ENCODE measurements at regions not wholly inside any gene's neighbourhood (a gene's known extent, or its start where the extent isn't known, plus 50 kb on each side); places are given as distances from the start of the nearest gene placed in this dataset.
"Not testable (repeated sequence)": the region's sequence is repeated elsewhere in the genome, so short reads cannot be mapped to it uniquely, and the experiment has no call there.

DNA sequence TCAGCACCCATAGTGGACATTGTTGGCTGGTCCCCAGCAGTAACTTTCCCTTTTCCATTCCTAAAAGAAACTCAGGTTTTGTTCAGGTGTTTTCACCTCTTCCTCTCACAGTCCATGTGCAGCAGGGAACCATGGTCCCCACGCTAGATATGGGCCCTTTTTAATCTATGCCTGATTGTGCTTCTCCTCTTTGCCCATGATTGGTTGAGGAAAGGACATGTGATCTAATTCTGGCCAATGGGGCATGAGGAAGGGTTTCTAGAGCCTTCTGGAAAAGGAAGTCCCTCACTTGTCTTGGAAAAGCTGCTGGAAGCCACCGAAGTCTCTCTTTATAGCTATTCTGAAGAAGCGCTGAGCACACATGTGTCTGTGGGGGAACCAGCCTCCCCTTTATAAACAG is 330.7 kb downstream of the ACTR3B start:
- DNase-seq = no peak

DNA sequence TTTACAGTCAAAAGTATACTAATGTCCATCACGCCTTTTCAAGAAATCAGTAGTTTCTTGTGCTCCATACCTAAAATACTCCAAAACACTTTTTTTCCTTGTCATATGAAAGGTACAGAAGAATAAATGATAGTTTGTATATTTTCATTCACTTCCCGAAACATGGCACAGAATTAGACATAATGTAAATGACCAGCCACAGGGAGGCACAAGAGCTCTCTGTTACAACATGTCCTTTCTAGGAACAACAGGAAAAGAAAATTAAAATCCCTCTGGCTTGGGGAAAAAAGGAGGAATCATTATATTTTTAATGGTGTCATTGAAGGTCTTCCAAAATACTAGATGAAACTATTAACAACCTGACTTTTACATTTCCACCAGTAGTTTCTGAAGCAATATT is 331.2 kb downstream of the ACTR3B start:
- DNase-seq = no peak

DNA sequence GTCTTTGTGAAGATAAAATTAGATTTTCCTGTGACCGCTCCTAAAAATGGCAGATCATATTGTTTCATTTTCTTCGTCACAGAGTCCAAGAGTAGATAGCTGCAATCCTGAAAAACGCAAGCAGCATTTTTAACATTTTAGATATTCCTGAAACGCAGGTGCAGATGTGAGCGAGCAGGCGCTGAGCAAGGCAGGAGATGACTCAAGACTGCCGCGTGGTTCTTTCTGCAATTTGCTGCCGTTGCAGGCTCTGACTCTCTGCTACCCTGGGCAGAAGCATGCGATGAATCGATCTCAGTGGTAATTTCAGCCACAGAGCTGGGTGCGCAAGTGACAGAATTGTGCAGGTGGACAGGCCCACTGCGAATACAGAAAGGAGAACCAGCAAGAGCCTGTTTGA is 331.9 kb downstream of the ACTR3B start:
- DNase-seq = no peak

DNA sequence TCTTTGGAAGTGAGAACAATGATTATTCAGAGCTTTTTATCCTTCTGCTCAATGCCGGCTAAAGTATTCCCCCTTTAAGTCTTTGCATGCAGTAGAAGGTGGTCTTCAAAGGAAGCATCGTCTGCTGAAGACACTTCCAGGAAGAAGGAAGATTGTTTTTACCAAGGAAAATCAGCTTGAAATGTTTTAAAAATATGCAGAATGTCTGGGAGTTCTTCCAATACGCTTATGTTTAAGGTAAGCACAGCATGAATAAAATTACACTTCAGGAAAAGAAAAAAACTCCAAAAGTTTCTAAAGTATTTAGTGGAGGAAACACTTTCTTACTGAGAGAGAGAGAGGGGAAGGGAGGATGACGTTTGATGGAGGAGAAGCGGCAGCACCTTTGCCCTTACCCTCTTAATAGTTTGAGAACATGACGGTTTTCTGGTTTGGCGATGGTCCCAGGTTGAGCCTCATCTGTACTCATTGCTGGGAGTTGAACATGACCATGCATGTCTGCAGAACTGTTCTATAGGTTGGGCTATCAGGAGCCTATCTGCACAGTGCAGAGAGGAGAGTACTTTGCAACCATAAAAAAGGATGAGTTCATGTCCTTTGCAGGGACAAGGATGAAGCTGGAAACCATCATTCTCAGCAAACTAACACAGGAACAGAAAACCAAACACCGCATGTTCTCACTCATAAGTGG is 338.1 kb downstream of the ACTR3B start:
- DNase-seq = no peak

DNA sequence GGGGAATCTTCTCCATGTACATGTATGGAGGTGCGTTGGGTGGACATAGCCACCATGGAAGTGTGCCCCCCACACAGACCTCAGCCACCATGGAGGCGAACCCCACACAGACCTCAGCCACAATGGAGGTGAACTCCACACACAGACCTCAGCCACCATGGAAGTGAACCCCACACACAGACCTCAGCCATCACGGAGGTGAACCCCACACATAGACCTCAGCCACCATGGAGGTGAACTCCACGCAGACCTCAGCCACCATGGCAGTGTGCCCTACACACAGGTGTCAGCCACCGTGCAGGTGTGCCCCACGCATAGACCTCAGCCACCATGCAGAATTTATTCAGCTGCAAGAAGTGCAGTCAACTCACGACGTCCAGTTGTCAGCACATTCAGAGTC is 339.7 kb downstream of the ACTR3B start:
- no peak for DNase-seq

DNA sequence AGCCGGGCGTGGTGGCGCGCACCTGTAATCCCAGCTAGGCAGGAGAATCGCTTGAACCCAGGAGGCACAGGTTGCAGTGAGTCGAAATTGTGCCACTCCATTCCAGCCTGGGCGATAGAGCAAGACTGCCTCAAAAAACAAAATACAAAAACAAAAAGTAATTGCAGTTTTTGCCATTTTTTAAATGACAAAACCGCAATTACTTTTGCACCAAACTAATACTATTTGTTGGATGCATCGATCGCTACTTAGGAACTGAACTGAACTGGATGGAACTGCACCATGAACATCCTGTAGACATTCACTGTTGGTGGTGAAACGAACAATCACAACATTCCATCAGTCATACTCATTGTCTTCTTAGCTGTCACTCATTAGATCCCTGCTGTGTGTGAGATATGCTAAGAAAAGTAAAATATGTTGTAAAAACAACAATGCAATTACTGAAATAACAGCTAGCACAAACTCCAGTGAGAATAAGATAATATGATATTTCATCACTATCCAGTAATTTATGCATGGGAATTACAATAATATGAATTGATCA is 341.2 kb downstream of the ACTR3B start:
- DNase-seq = no peak

DNA sequence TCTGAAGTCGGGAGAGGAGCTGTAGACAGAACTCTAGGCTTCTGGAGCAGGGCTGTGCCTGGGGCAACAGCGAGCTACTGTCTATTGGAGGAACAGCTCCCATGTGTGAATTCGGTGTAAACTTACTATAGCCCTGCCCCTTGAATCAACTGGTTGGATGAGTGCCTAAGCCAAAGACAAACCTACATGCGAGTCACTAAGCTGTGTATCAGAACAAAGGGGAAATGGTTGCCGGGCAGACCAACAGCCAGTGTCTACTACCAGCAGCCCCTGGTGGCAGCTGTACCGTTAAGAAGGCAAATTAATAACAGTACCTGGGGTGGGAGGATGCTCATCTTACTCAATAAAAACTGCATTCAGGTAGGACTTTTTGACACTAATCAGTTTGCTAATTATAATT is 343.6 kb downstream of the ACTR3B start:
- DNase-seq = no peak

DNA sequence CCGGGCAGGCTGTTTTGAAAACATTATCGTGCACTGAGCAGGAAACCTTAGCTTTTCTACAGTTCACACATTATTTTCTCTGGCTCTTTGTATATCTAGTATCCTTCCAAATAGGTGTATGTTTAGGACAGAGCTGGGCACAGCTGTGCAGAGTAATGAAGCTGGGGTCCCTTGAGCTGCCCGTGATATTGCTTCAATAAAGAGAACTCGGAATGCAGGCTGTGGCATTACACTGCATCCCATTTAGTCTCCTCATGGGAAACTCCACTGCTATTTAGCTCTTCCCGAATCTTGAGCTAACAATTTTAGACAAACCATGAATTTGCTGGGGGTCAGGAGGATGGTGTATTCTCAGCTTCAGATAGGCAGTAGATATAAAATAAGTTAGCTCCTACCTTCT is 348.3 kb downstream of the ACTR3B start:
- DNase-seq = no peak

DNA sequence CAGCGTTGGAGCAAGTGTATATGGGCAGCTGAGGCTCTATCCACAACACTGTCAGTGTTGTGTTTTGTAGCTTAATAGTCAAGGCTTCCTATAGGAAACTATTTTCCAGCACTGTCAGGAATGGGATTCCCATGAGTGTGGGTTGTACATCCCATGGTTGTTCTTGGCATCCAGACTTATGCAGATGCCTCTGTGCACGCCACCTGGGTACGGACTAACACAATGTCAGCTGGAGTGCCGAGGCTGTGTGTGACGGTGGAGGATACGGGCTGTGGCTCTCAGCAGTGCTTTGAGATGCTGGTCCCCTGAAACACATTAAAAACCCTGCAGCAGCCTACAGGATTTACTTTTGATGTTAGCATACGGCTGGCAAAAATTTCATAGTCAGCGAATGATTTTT is 350.0 kb downstream of the ACTR3B start:
- DNase-seq = no peak

DNA sequence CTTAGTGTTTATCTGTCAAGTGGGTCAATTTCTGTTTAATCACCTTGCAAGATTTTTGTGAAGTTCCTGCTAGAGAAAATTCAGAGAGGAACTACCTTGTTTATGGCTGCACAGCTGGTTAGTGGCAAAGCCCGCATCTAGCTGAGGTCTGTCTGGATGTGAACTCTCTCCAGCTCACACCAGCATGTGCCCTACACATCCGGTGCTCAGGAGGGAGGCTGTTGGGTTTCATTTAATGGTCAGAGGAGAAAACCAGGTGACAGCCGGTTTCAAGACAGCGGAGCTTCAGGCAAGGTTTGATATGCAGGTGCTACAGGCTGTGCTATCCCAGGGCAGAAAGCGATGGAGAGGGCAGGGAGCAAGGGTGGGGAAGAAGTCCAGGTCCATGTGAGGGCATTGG is 351.1 kb downstream of the ACTR3B start:
- DNase-seq = no peak

DNA sequence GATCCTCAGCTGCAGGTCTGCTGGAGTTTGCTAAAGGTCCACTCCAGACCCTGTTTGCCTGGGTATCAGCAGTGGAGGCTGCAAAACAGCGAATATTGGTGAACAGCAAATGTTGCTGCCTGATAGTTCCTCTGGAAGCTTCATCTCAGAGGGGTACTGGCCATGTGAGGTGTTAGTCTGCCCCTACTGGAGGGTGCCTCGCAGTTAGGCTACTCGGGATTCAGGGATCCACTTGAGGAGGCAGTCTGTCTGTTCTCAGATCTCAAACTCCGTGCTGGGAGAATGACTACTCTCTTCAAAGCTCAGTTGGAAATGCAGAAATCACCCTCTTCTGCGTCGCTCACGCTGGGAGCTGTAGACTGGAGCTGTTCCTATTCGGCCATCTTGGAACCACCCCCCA is 362.7 kb downstream of the ACTR3B start:
- not testable (repeated sequence) for DNase-seq

DNA sequence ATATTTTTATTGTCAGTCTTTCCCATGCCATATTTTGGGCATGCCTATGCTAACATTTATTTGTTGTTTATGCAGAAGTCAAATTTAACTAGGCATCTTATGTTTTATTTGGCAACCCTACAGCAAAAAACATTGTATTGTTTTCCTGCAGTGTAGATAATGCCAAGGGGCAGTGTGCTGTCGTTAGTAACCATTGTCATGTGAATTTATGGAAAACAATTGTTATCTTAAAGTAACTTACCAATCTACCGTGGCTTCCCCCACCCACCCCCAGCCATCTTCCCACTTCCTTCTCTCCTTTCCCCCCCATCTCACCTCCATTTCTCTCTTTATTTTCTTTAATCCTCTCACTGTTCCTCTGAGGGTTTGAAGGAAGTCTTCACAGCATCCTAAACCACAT is 370.5 kb downstream of the ACTR3B start:
- DNase-seq = no peak

DNA sequence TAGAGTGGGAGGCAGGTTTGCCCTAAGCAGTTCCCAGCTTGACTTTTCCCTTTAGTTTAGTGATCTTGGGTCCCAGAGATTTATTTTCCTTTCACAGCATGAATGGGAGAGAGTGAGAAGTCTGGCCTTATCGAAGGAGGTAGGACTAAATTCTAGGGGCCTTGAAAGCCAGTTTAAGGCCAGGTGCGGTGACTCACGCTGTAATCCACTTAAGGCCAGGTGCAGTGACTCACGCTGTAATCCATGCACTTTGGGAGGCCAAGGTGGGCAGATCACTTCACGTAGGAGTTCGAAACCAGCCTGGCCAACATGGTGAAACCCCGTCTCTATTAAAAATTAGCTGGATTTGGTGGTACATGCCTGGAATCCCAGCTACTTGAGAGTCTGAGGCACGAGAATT is 392.2 kb downstream of the ACTR3B start:
- no peak for DNase-seq

DNA sequence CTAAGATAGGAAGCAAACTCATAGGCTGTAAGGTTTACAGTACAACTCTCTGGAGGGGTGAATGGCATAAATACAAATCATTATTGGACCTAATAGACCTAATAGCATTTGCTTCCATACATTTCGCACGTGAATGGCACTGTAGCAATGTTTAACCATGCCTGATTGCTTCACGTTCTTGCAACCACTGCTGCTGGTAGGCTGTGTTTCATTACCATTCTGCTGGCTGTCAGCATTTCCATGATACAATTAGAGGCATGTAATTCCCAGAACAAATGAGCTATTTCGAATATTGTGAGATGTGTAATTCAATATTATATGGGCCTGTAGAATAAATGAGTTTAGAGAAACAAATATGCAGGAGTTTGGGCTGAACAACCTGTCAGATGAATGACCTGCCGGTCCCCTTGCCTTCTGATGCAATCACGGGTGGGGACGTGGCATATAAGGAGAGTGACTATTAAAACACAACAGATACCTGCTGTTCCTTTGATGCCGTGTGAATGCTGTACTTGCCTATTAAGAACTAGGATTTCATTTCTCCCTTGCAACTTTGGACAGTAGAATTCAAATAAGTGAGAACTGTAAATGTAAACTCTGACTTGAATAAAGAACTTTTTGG is 393.4 kb downstream of the ACTR3B start:
- DNase-seq = no peak

DNA sequence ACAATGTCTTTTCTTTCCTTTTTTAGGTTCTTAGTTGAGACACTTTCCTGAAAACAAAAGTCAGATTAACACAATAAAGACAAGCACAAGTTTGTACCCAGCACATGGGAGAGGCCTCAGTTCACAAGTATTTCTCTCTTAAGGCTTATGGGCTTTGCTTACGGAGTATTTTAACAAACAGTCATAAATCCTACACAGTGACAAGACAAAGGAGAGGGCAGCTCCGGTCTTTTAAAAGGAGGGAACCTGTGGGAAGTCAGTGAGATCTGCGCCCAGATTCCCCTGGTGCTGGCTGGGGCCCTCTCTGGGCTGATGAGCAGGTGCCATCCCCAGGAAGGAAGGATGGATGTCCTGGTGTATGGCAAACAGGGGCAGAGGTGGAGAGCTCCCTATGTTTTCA is 398.6 kb downstream of the ACTR3B start:
- DNase-seq = no peak

DNA sequence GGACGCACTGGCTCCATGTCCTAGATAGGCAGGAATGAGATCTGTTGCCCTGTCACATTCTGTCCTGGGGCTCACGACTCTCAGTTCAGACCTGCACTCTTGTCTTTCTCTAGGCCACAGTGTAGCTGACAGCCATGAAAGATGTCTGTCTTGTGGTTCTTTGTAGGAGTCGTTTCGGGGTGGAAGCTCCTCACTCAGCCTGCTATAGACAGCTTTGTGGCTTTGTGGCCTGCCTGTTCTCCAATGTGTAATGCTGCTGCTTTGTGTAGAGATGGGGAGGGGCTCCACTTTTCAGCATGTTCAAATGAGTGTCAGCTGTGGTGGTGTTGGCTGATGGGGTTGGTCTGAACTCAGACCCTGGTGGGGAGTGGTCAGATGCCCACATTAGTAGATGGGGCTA is 410.7 kb downstream of the ACTR3B start:
- no peak for DNase-seq

DNA sequence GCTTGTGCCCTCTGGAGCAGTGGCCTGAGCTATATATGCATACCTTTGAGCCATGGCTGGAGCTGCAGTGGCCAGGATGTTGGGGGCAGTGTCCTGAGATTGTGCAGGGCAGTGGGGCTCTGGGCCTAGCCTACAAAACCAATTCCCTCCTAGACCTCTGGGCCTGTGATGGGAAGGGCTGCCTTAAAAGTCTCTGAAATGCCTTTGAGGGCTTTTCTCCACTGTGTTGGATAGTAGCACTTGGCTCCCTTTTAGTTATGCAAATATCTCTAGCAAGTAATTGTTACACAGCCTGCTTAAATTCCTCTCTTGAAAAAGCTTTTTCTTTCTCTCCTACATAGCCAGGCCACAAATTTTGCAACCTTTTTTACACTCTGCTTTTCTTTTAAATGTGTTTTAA is 426.4 kb downstream of the ACTR3B start:
- DNase-seq = no peak

DNA sequence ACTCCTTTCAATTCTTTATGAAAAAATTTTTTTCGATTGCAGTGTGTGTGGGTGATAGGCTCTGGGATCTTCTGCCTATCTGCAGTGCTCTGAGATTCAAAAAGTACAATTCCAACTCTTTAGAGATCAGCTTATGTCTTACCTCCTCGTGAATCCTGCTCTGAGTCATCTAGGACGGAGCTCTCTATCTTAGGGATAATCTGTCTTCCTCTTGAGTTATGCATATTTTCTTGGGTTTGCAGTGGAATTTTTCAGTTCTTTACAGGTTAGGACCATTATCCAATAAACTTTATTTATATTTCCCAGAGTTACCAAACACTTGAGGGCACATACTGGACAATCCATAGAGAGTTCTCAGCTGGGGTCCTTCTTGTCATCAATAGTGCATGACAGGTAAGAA is 428.6 kb downstream of the ACTR3B start:
- no peak for DNase-seq

DNA sequence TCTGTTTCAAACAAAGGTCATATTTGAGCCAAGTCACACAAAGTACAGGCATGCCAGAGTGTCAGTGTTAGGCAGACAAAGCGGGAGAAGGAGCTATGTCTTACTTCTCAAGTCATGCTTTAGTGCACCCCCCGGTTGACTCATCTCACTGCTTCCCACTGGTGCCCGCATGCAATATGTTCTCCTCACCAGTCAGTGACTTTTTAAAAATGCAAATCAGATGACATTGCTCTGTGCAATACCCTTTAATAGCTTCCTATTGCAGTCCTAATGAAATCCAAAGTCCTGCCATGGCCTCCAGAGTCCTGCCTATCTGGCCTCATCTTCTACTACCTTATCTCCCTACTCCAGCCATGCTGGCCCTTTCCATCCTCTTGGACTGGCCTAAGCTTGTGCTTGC is 429.1 kb downstream of the ACTR3B start:
- DNase-seq = no peak

DNA sequence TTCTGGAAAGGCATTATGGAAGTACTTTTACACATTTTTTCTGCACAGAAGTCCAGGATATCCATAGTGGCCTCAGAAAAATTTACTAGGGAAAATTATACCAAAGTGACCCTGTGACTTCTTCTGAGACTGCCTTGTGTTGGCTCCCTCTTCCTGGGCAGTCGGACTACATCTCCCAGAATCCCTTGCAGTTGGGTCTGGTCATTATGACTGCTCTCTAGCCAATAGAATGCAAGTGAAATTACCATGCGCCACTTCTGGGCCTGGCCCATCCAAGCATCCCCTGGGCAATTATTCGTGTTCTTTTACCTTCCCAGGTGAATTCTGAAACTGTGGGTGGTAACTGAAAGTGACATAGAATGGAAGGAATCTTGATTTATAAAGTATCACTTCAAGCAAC is 430.9 kb downstream of the ACTR3B start:
- DNase-seq = peak; percentile 0

DNA sequence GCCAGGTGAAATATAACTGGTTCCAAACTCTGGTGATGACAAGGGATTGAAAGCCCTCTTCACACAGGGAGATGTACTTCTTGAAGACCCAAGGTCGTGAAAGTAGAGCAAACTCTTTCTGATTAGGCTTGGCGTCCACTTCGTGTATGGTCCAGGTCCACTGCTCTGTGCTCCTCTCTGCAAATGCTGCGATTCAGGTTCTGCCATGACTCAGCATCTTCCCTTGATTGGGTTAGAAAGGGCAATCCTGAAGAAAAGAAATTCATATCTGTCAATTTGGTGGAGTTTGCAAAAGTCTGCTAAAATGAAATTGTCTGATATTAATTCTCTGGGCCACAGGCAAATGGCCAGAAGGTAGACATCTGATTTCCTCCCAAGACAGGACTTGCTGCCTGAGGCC is 431.4 kb downstream of the ACTR3B start:
- no peak for DNase-seq

DNA sequence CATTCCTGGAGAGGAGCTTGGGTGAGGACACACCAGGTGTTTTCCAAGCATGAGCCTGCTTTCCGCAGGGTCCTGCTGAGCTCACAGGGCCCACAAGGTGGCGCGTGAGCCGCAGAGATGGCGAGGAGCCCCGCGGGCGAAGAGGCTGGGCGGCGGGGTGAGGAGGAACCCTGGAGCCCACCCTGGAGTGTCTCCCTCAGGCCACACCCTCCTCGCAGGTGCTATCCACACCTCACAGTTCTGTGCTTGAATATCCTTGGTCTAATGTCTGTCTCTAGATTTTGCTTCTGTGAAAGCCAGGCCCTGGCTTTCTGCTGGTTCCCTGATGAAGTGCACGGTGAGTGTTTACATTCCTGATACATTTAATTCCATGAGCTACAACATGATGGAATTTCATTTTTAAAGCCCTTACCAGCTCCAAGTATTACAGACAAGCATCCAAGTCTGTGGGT is 433.6 kb downstream of the ACTR3B start:
- no peak for DNase-seq

DNA sequence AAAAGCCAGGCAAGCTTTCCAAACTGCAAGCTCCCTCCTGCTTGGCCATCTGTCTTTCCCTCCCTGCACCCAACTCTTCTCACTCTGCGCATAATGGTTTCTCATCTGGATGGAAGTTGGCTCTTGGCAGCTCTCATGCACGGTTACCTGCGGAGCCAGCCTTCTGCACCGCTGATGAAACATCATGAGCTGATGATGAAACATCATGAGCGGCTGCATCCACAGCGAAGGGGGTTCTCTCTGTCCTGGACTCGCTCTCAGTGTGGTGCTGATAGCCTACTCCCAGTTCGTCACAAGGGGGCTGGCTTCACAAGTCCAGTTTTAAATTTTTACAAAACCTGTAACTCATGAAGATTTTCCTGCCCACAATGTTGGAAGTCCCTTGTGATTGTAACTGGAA is 457.5 kb downstream of the ACTR3B start:
- DNase-seq = no peak

DNA sequence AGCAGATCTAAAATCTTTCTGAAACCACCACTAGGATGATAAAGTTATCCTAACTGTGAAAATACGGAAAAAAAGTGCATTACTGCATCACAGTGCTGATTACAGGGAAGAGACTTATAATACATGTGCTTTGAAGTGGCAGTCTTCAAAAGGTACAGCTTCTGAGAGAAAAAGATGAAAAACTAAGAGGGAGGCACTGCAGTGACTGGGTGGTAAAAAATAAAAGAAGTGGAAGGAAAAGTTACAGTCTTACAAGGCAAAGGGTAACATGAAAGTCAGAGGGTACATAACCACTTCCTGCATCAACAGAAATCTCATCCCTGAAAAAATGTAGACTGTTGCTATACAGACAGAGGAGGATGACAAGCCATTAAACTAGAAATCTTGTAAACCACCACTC is 465.3 kb downstream of the ACTR3B start:
- no peak for DNase-seq

DNA sequence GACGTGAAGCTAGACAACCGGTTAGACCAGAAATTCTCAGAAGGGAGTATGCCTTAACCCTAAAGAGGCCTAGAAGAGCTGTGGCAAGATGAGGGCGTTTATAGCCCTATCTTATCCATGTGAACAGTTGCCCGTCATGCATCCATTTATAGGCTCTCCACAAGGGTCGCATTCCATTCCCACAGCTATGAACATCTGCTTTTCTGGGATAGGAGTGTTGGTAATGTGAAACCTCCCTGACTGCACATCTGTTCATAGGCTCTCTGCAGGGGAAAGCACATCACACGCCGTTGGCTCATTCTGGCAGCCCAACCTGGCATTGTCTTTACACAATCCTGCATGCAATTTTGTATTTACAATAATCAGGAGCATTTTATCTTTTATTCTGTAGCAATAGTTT is 485.6 kb downstream of the ACTR3B start:
- DNase-seq = not testable (repeated sequence)
